GM18870 (cell line): ENCODE measurements at regions not wholly inside any gene's neighbourhood (a gene's known extent, or its start where the extent isn't known, plus 50 kb on each side); places are given as distances from the start of the nearest gene placed in this dataset.
"Not testable (repeated sequence)": the region's sequence is repeated elsewhere in the genome, so short reads cannot be mapped to it uniquely, and the experiment has no call there.

ENCODE experiments used
- ATAC-seq: cut with Tn5 transposase; IDR thresholded peaks from one replicate; pipeline ENCODE4 v1.9.1; 2021; ENCODE audit warnings: moderate library complexity; ENCODE audit not compliant: unreplicated experiment

DNA sequence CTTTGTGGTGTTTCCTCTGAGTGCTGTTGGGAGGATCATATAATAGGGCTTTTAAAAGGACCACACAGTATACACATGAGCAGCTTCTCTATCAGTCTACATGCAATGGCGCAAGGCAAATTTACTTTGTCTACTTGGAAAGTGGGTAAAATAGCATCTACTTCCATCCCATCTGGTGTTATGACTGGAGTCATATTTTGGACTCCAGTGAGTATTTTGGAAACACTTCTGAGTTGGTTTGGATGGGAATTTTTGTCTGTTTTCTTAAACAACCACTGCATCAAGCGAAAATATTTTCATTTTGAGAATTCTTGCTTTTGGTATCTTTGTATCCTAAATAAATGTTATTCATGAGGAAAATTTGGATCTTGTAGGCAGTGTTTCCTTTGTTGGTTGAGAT lies 220.8 kb downstream of the NMUR2 start:
- ATAC-seq = no peak

- ATAC-seq = no peak
Observed at GRCh38 chr5:152181461-152181860, 223.6 kb downstream of the NMUR2 start.

DNA sequence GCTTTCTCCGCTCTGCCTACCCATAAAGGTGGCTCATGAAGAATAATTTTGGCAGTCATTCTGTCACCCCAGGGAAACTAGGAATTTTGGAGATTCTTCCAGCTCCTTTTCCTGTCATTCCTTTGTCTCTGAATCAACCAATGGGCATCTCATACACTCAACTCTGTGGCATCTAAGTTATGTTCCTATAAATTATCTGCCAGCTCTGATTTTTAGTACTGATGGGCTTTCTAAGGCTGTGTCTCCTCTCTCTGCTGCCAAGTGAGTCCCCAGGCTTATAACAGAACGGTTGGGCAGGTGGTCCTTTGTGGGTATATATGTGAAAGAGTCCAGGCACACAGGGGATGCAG lies 226.8 kb downstream of the NMUR2 start:
- no peak for ATAC-seq

DNA sequence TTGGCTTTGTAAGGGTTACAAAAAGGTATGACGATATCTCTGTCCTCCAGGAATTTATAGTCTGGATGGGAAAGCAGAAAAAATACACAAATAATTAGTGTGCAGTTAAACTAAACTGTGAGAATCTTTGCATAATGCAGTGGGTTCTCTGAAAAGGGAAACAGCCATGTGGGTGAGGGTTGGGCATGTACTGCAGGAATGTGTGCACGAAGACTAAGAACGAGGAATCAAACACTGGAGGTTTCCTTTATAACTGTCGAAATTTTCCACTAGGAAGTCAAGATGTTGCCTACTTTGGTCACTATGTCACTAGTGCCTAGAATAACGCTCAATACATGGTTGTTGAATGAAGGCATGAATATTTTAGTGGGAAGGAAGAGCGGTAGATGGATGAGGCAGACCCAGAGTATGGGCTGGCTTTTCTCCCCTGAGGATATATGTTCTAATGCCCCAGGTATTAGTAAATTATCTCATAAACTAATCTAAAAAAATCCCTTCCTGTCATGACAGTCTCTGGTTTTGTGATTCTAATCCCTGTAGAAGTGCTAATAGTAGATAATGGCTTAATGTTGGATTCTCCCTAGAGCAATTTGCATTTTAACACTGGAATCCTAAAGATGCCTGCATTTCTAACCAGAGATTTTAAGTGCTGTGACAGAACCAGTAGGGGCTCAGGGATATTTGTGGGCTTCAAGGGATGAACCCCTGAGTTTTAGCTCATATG lies 227.3 kb downstream of the NMUR2 start:
- ATAC-seq = no peak

DNA sequence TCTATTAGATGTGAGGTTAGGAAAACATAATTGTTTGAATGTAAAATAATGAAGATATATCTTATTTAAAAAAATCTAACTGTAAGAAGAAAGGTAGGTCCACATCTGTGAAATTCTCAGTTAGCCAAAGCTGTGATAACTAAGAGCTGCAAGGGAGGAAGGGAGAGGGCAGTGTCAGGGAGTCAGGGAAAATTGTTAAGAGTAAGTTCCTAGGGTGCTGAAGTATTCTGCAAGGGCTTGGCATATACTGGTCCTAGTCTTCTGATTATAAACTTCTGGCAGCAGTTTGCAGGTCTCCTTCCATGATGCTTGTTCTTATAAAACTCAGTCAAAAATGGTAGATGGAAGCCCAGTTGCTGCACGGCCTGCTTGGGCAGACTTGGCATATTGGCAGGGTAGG lies 233.2 kb downstream of the NMUR2 start:
- no peak for ATAC-seq

DNA sequence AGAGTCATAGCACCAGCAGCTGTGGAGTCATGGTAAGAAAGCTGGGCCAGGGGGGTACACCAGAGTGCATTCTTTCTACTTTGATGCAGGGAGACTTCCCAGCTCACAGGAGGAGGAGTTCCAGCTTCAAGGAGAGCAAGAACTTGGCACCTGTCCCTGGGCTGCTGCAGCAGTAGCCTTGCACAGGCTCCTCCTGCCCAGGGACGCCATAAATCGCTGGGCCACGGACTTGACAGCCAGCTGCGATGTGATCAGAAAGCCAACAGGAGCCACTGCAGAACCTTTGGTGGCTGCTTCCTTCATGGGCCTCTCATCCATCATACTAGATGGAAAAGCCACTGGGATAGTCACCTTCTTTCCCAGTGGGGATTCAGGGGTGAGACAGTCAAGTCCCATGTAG lies 234.7 kb downstream of the NMUR2 start:
- no peak for ATAC-seq

DNA sequence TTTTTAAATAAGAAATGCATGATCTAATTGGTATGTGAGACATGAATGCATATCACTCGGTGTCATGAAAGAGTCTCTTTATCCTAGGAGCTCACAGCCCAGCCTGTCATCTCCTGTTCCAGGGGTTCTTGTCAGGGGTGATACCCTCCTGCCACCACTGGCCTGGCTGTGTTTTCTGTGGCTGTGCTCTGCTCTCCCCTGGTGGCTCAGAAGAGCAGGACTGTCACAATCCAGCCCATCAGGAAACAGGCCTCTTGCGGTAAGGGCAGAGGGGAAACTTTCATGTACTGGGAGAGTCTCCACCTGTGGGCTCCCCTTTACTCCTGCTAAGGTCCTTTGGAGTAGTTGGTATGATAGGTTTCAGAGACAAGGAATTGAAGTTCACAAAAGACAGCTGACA lies 240.2 kb upstream of the GLRA1 start:
- ATAC-seq = no peak

DNA sequence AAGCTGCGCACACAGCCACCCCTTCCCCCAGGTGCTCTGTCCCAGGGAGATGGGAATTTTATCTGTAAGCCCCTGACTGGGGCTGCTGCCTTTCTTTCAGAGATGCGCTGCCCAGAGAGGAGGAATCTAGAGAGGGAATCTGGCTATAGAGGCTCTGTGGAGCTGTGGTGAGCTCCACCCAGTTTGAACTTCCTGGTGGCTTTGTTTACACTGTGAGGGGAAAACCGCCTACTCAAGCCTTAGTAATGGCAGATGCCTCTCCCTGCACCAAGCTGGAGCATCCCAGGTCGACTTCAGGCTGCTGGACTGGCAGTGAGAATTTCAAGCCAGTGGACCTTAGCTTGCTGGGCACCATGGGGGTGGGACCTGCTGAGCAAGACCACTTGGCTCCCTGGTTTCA lies 235.2 kb upstream of the GLRA1 start:
- not testable (repeated sequence) for ATAC-seq

DNA sequence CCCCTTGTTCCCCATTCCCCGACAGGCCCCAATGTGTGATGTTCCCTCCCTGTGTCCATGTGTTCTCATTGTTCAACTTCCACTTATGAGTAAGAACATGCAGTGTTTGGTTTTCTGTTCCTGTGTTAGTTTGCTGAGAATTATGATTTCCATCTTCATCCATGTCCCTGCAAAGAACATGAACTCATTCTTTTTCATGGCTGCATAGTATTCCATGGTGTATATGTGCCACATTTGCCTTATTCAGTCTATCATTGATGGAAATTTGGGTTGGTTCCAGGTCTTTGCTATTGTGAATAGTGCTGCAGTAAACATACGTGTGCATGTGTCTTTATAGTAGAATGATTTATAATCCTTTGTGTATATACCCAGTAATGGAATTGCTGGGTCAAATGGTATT lies 229.8 kb upstream of the GLRA1 start:
- not testable (repeated sequence) for ATAC-seq

DNA sequence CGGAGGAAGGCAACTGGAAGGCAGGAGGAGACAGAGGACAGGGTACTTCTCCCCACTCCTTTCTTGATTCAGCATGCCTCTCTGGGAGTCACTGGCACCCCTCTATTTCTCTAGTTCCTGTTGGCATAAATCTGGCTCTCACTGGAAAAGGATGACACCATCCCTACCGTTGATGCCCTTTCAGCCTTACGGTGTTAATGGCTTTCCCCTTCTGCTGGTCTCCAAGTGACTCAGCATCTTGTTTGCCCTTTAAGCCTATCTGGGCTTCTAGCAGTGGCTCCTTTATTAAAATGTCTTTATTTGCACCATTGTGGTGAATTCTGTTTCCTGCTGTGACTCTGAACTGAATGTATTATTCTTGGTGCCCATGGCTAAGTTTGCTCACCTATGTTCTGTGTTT lies 227.3 kb upstream of the GLRA1 start:
- no peak for ATAC-seq

- ATAC-seq = no peak
Observed at GRCh38 chr5:152151113-152151512, 226.5 kb upstream of the GLRA1 start.

DNA sequence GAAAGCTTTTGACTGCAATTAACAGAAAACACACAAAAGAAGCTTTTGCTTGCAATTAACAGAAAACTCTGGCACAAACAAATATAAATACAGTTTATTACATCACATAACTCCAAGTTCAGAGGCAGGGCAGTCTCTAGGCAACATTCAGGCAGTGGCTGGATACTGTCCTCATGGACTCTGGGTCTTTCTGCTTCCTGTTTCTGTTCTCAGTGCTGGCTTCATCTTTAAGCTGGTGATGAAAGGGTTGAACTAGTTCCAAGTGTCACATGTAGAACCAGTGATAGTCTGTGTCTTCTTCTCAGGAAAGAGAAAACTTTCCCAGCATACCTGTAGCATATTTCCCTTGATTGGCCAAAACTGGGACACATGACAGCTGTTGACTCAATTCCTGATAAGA lies 222.6 kb upstream of the GLRA1 start:
- no peak for ATAC-seq

DNA sequence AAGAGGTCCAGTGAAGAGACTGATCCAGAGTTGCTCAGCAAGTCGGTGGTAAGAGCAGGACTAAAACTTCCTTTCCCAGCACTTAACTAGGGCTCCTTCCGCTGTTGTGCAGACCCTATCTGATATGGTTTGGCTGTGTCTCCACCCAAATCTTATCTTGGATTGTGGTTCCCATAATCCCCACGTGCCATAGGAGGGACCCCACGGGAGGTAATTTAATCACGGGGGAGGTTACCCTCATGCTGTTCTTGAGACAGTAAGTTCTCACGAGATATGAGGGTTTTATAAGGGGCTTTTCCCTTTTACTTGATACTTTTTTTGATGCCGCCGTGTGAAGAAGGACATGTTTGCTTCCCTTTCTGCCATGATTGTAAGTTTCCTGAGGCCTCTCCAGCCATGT lies 221.9 kb upstream of the GLRA1 start:
- ATAC-seq = no peak

DNA sequence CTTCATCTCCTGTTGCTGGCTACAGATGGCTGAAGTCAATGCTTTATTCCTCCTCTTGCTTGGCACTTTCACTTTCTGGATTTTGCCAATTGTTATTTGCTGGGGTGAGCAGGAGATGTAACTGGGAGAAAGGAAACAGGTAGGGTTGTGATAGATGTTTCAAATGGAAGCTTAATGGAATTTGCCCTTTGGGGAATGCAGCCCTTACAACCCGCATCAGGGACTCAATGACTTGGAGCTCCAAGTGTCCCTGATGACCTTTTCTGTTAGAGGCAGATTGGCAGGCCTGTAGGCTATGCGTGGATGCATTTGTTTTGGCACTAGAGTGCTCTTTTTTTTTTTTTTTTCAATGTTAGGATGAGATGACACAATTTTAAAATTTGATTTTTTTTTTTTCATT lies 219.9 kb upstream of the GLRA1 start:
- ATAC-seq = no peak

DNA sequence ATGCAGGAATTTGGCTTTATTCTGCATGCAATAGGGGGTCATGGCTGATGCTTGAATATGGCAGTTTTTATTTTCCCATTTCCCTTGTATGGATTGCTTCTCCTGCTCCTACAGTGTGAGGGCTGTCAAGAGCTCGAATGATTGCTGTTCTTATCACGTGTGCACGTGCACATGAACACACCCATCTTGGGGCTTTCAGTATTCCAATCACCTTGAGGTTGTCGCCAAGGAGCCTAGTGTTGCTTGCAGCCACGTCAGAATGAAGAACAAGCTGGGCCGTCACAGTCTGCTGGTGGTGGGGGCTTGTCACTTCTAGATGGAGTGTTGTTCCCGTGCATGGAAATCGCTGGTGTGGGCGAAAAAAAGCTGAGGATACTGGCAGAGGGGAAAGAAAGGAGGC lies 219.4 kb upstream of the GLRA1 start:
- ATAC-seq = no peak

- peak; percentile 81 for ATAC-seq
Observed at GRCh38 chr5:152142840-152143469, 218.3 kb upstream of the GLRA1 start.

DNA sequence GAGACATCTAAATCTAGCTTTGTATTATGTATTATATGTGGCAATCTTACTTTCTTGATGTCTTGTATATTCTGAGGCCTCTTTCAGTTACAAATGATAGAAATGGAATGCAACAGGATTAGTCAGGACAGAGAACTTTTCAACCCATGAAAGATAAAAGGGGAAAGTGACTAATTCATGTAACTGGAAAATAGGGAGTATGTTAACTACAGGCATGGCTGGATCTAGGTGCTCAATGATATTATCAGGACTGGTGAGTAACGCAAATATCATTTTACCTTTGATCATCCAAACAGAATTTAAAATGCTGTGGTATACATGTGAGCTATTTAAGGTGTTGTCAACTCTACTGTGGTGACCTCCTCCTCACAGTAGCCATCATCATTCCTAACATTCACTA lies 215.7 kb upstream of the GLRA1 start:
- ATAC-seq = no peak

DNA sequence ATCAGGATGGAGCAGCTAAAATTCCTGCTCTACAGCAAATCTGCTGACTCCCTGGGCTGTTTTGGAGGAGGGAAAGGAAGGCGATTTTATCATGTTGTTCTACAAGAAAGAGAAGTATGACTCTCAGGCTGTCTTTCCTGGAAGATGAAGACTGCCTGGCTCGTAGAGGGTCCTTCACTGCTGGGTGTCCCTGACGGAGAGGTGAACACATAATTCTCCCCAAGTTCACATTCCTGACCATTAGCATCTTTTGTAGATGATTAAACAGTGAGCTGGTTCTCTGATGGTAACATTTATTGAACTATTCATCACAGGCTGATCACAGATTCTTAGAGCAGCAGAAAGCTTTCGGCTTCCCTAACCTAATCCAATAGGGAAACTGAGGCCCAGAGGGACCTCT lies 212.4 kb upstream of the GLRA1 start:
- ATAC-seq = no peak

DNA sequence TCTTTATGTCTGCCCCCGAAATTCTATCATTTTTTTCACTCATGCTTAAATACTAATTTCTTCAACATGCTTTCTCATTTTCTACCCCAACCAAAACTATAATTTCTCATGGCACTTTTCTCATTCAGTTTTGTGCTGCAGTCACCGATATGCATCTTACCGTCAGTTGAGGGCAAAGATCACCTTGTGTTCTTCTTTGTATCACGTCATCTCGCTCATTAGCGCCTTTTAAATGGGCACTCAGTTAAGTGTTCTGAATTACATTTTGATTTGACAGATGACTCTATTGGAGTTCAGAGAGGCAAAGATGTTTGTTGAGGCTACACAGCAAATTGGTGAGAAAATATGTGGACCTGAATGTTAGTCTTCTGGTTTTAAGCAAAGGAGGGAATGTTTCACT lies 211.7 kb upstream of the GLRA1 start:
- no peak for ATAC-seq

GRCh38 chr5:152135827-152136226 lies 211.2 kb upstream of the GLRA1 start:
- no peak for ATAC-seq

GRCh38 chr5:152125661-152126205 lies 201.1 kb upstream of the GLRA1 start:
- ATAC-seq = no peak

DNA sequence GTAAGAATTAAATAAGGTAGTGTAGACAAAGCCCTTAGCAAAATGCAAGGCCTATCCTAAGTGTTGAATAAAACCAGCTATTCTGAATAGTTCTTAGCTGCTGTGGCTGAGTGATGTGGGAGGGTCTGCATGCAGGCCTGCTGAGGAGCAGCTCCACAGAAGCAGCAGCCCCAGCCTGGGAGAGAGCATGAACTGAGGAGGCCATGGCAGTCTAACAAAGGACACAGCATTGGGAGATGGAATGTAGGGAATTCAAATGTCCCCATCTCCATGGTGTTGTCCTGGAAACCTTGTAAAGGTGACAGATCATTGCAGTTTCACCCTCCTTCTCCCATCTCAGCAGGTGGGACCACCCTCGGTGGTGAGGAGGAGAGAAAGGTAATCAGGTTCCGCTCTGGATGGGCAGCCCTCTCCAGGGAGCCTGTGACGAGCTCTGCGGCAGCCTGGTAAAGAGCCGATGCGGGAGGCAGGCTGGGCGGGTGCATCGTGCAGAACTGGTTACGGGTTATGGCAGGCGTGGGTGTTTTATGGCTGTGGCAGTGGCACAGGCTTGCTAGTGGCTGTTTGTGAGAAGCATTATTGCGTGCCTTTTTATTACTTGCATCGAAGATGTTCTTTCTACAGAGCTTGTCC lies 199.9 kb upstream of the GLRA1 start:
- no peak for ATAC-seq
